ENCODE measurements at regions not wholly inside any gene's neighbourhood (a gene's known extent, or its start where the extent isn't known, plus 50 kb on each side); places are given as distances from the start of the nearest gene placed in this dataset.

DNA sequence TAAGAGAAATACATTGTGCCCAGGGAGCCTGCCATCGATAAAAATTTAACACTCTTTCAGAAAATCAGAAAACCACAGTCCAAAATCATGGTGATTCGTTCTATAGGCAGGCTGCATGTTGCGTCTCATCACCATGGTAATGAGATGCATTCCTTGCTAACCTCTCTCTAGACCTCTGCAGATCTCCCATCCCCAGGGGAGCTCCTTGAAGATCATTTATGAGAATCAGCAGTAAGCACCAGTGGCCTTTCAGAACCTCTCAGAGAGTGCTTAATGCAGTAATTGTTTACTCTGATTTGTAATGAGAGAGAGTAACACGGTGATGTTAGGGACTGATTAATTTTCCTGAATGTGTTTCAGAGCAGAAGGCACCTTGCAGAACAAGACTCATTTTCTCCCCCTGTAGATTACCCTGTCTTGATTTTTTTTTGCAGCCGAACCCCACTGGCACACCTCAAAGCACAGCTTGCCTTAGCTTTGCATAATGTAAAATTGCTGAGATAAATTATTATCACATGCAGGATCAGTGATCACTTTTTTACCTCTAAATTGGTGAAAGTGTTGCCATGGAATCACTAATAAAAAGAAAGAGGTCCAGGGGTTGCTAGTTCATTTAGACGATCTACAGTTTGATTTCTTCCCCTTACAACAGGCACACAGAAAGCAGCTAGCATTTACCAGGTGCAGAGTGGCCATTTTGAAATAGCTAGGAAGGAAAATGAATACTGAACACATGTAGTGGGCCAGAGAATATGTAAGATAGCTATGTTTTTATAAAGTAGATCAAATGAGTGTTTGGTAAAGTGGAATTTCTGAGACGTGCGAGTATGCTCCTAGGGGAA lies 98.9 kb upstream of the CHL1 start:
- no peak overlapping the region for H3K27ac Mint-ChIP-seq
- H3K4me3 ChIP-seq (replicated peaks in 1 of 3; ENCODE audit: low read depth in 2 of 3, low read length in 3 of 3), result no peak overlapping the region
- no peaks in the 10 kb centered on the region for H3K27me3 ChIP-seq (ENCODE audit: control insufficient read depth in 2 of 2, insufficient read depth in 2 of 2, low read length in 2 of 2)
- no peaks in the 10 kb centered on the region for H3K36me3 Mint-ChIP-seq
- H3K27ac ChIP-seq (ENCODE audit: low read depth in 1 of 2, low read length in 2 of 2), result no peak overlapping the region
- peaks cover 0 to 7% (median 2%) of the 10 kb centered on the region in 7 donors for H3K9me3 Mint-ChIP-seq
- no peaks in the 10 kb centered on the region for H3K79me2 ChIP-seq (ENCODE audit: insufficient read depth, low read length)
- no peak overlapping the region for H2AFZ ChIP-seq (ENCODE audit: insufficient read depth, low read depth, low read length, poor library complexity, severe bottlenecking)
- no peaks in the 10 kb centered on the region for H3K4me1 ChIP-seq (ENCODE audit: control insufficient read depth in 1 of 2, insufficient read depth in 2 of 2, low read length in 2 of 2)
- H3K4me2 ChIP-seq (replicated peaks; ENCODE audit: extremely low read depth, low read length, poor library complexity, severe bottlenecking), result no peak overlapping the region
- no peak for DNase-seq
- intact Hi-C loops (cut with micrococcal nuclease), result no loop called here
- WGBS (ENCODE audit: insufficient coverage), result 87% methylated on average over 3 of the region's 8 CpGs
- H3K27me3 Mint-ChIP-seq (ENCODE audit: low read depth in 3 of 3), result peaks cover 0 to 2% (median 0%) of the 10 kb centered on the region in 3 donors
- no peaks in the 10 kb centered on the region for H3K4me1 Mint-ChIP-seq
- H3K36me3 ChIP-seq (replicated peaks in 1 of 2; ENCODE audit: control insufficient read depth in 1 of 2, insufficient read depth in 2 of 2, low read length in 2 of 2), result no peaks in the 10 kb centered on the region
- H3K9ac ChIP-seq (ENCODE audit: insufficient read depth, low read length, poor library complexity, severe bottlenecking), result no peak overlapping the region
- H3K9me3 ChIP-seq (replicated peaks in 1 of 2; ENCODE audit: control insufficient read depth in 1 of 2, insufficient read depth in 1 of 2, low read length in 2 of 2), result no peaks in the 10 kb centered on the region
- TF ChIP-seq, protein P1, sequence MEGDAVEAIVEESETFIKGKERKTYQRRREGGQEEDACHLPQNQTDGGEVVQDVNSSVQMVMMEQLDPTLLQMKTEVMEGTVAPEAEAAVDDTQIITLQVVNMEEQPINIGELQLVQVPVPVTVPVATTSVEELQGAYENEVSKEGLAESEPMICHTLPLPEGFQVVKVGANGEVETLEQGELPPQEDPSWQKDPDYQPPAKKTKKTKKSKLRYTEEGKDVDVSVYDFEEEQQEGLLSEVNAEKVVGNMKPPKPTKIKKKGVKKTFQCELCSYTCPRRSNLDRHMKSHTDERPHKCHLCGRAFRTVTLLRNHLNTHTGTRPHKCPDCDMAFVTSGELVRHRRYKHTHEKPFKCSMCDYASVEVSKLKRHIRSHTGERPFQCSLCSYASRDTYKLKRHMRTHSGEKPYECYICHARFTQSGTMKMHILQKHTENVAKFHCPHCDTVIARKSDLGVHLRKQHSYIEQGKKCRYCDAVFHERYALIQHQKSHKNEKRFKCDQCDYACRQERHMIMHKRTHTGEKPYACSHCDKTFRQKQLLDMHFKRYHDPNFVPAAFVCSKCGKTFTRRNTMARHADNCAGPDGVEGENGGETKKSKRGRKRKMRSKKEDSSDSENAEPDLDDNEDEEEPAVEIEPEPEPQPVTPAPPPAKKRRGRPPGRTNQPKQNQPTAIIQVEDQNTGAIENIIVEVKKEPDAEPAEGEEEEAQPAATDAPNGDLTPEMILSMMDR (IDR thresholded peaks at IDR 0.05), result no peak
- no peak overlapping the region for H3K4me3 Mint-ChIP-seq
- H4K20me1 ChIP-seq (ENCODE audit: insufficient read depth, low read length), result no peaks in the 10 kb centered on the region

DNA sequence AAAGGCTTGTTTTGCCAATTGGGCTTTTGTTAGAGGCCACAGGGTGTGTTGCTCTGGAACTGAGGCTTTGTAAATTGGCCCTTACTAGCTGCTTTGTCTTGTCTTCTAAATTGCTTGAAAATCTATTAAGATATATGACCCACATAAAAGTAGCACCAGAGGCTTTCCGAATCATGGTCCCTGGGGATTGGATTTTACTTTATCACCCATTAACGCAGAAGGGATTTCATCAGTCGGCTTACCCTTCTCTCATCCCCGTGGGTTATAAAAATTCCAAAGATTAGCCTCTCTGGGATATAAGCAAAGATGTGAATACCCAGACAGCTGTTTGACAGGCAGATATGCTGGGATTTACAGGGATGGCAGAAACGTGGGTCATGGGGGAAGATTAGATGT lies 98.3 kb upstream of the CHL1 start:
- Mint-ChIP-seq H3K27me3 (ENCODE audit: low read depth in 3 of 3) (peaks cover 0 to 2% (median 0%) of the 10 kb centered on the region in 3 donors), H3K4me3 (no peak overlapping the region), H3K36me3 (no peaks in the 10 kb centered on the region), H3K9me3 (peaks cover 0 to 7% (median 2%) of the 10 kb centered on the region in 7 donors), H3K4me1 (no peaks in the 10 kb centered on the region), H3K27ac (no peak overlapping the region)
- intact Hi-C loops (cut with micrococcal nuclease), result no loop called here
- TF ChIP-seq, protein P1 (IDR thresholded peaks at IDR 0.05), result no peak
- Histone ChIP-seq H3K27me3 (ENCODE audit: control insufficient read depth in 2 of 2, insufficient read depth in 2 of 2, low read length in 2 of 2) (no peaks in the 10 kb centered on the region), H4K20me1 (ENCODE audit: insufficient read depth, low read length) (no peaks in the 10 kb centered on the region), H3K27ac (ENCODE audit: low read depth in 1 of 2, low read length in 2 of 2) (no peak overlapping the region), H3K4me2 (replicated peaks; ENCODE audit: extremely low read depth, low read length, poor library complexity, severe bottlenecking) (no peak overlapping the region), H3K79me2 (ENCODE audit: insufficient read depth, low read length) (no peaks in the 10 kb centered on the region), H3K4me3 (replicated peaks in 1 of 3; ENCODE audit: low read depth in 2 of 3, low read length in 3 of 3) (no peak overlapping the region), H2AFZ (ENCODE audit: insufficient read depth, low read depth, low read length, poor library complexity, severe bottlenecking) (no peak overlapping the region), H3K9ac (ENCODE audit: insufficient read depth, low read length, poor library complexity, severe bottlenecking) (no peak overlapping the region), H3K36me3 (replicated peaks in 1 of 2; ENCODE audit: control insufficient read depth in 1 of 2, insufficient read depth in 2 of 2, low read length in 2 of 2) (no peaks in the 10 kb centered on the region), H3K9me3 (replicated peaks in 1 of 2; ENCODE audit: control insufficient read depth in 1 of 2, insufficient read depth in 1 of 2, low read length in 2 of 2) (no peaks in the 10 kb centered on the region), H3K4me1 (ENCODE audit: control insufficient read depth in 1 of 2, insufficient read depth in 2 of 2, low read length in 2 of 2) (no peaks in the 10 kb centered on the region)
- no peak for DNase-seq
- WGBS (ENCODE audit: insufficient coverage), result 44% methylated on average over 1 of the region's 5 CpGs
